ENCODE measurements at regions not wholly inside any gene's neighbourhood (a gene's known extent, or its start where the extent isn't known, plus 50 kb on each side); places are given as distances from the start of the nearest gene placed in this dataset.

DNA sequence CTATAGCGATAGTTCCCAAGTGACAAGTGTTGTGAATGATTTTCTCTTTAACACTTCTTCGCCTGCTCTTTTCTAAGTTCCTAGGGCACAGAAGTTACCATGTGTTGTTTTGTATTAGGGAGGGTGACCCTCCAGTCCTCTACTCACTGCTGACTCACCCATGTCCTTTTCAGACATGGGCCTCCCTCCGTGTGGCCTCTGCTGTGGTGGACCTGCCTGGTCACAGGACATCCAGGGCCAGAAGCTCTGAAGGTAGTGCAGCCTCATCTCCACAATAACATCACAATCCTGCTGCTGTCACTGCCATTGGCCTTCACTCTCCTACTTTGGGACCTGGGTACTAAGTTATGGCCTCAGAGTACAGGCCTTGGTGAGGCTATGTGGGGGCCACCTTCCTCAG is 87.1 kb upstream of the TNFAIP3 start (continued):
- TF ChIP-seq CHD7 (IDR thresholded peaks at IDR 0.05; ENCODE audit: insufficient replicate concordance, low read length): no peak
- no peak for TF ChIP-seq NANOG (IDR thresholded peaks at IDR 0.05; ENCODE audit: insufficient read depth, low read depth, low read length, poor library complexity, severe bottlenecking)
- TF ChIP-seq TCF12 (IDR thresholded peaks at IDR 0.05; ENCODE audit: low read depth, low read length): no peak
- TF ChIP-seq TAF7 (optimal IDR thresholded peaks at IDR 0.05; ENCODE audit: borderline replicate concordance, low read depth, low read length): no peak
- no peak for TF ChIP-seq CHD1 (IDR thresholded peaks at IDR 0.05; ENCODE audit: low read depth, low read length)
- TF ChIP-seq CEBPB (IDR thresholded peaks at IDR 0.05; ENCODE audit: low read depth, low read length): no peak
- no peak for TF ChIP-seq SUZ12 (IDR thresholded peaks at IDR 0.05; ENCODE audit: low read length)
- no peak for TF ChIP-seq SAP30 (IDR thresholded peaks at IDR 0.05; ENCODE audit: insufficient read depth, insufficient replicate concordance, low read length)

Measured in H1 (cell line).